Keratinocyte (primary cell): ENCODE measurements at regions not wholly inside any gene's neighbourhood (a gene's known extent, or its start where the extent isn't known, plus 50 kb on each side); places are given as distances from the start of the nearest gene placed in this dataset.
A peak's percentile ranks its signal among the peaks of the same experiment; 100 is the strongest.

Source experiments
- DNase-seq: peaks from one replicate; pipeline ENCODE4 v3.0.0-alpha.2; 2011; ENCODE audit warnings: low read depth, missing footprints, low spot score
- FAIRE-seq: peaks from 2 replicates; lab custom pipeline; 2011; peaks lifted over from hg19 to GRCh38; lab: Jason Lieb, UNC
- H2AFZ ChIP-seq: 2 replicates; pipeline ENCODE4 v1.6.0; 2012; ENCODE audit warnings: low read length, control low read depth, inconsistent platforms; ENCODE audit not compliant: control insufficient read depth
- H3K27ac ChIP-seq: 2 replicates; pipeline ENCODE4 v1.5.1; 2011; ENCODE audit warnings: low read length; ENCODE audit not compliant: control insufficient read depth, insufficient read depth
- H3K27me3 ChIP-seq: 3 replicates; pipeline ENCODE4 v1.6.0; 2011; ENCODE audit warnings: low read length; ENCODE audit not compliant: control insufficient read depth, insufficient read depth; ENCODE audit errors: extremely low read depth
- H3K36me3 ChIP-seq, 2 experiments: 2 replicates in 1 of 2; 3 replicates in 1 of 2; pipeline ENCODE4 v1.5.1; 2011; ENCODE audit warnings: low read length in 2 of 2, mild to moderate bottlenecking in 1 of 2; ENCODE audit not compliant: control insufficient read depth in 2 of 2, insufficient read depth in 2 of 2; ENCODE audit errors: extremely low read depth in 1 of 2
- H3K4me1 ChIP-seq: 3 replicates; pipeline ENCODE4 v1.5.1; 2011; ENCODE audit warnings: low read length; ENCODE audit not compliant: control insufficient read depth, insufficient read depth; ENCODE audit errors: extremely low read depth
- H3K4me2 ChIP-seq: 3 replicates; pipeline ENCODE4 v1.6.0; 2011; ENCODE audit warnings: low read depth, low read length; ENCODE audit not compliant: control insufficient read depth, insufficient read depth; ENCODE audit errors: extremely low read depth
- H3K4me3 ChIP-seq, 3 experiments: fragments of 200-600 bp in 1 of 3; sonication (generic) in 1 of 3; 2 replicates in 2 of 3; 3 replicates in 1 of 3; pipeline ENCODE4 v1.5.1; 2011 to 2016; ENCODE audit warnings: low read length in 3 of 3, mild to moderate bottlenecking in 3 of 3, control low read depth in 2 of 3, inconsistent platforms in 1 of 3, low read depth in 1 of 3, mixed read lengths in 1 of 3, mixed run types in 1 of 3, moderate library complexity in 1 of 3; ENCODE audit not compliant: control insufficient read depth in 2 of 3, insufficient read depth in 2 of 3; ENCODE audit errors: extremely low read depth in 1 of 3
- H3K79me2 ChIP-seq: 2 replicates; pipeline ENCODE4 v1.6.0; 2012; ENCODE audit warnings: low read length; ENCODE audit not compliant: control insufficient read depth, insufficient read depth
- H3K9ac ChIP-seq: 3 replicates; pipeline ENCODE4 v1.6.0; 2011; ENCODE audit warnings: low read length; ENCODE audit not compliant: control insufficient read depth, insufficient read depth; ENCODE audit errors: extremely low read depth
- H3K9me1 ChIP-seq: 3 replicates; pipeline ENCODE4 v1.6.0; 2011; ENCODE audit warnings: low read length; ENCODE audit not compliant: control insufficient read depth, insufficient read depth; ENCODE audit errors: extremely low read depth
- H3K9me3 ChIP-seq: 2 replicates; pipeline ENCODE4 v1.5.1; 2012; ENCODE audit warnings: low read depth, low read length; ENCODE audit not compliant: control insufficient read depth
- H4K20me1 ChIP-seq: 3 replicates; pipeline ENCODE4 v1.6.0; 2011; ENCODE audit warnings: low read length; ENCODE audit not compliant: control insufficient read depth, insufficient read depth; ENCODE audit errors: extremely low read depth
- EZH2 ChIP-seq: IDR thresholded peaks from one replicate; pipeline ENCODE4 v1.6.1; 2012; ENCODE audit warnings: inconsistent platforms, mild to moderate bottlenecking, low read length, moderate library complexity
- dilution Hi-C: fragments of 300-500 bp; cut with MboI; formaldehyde crosslinking; loops from one replicate; pipeline ENCODE4 v1.7.0; 2020; ENCODE audit warnings: low sequenced_read_pairs; ENCODE audit not compliant: extremely low pct_ligation_motif_present
- TF ChIP-seq, protein P1 (sequence below), 3 experiments: IDR thresholded peaks in 1 of 3; conservative IDR thresholded peaks in 1 of 3; optimal IDR thresholded peaks in 1 of 3; 2 replicates in 2 of 3; 3 replicates in 1 of 3; pipeline versions ENCODE3 to v1.5.1; 2011; ENCODE audit warnings: low read length in 3 of 3, mild to moderate bottlenecking in 3 of 3, moderate library complexity in 2 of 3, control low read depth in 1 of 3, inconsistent platforms in 1 of 3; ENCODE audit not compliant: insufficient read depth in 2 of 3; ENCODE audit errors: extremely low read depth in 1 of 3

DNA sequence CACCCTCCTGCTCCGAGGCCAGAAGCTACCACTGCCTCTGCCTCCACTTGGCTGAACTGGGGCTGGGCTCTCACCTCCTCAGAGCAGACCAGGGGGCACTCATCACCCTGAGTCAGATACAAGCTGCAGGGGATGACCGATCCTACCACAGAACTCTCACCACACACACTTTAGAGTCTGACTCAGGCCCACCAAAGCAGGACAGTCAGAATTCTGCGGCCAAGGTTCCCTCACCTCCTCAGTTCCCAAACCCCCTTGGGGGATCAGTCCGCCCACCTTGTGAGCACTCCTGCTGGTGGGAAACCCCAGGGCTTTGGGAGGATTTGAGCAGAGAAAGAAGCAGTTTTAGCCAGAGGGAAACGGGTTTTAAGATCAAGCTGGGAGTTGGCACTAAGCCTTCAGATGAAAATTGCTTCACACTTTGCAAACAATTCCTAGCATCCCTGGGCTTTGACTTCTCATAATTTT, 587.8 kb upstream of the JAG1 start:
- no peak for FAIRE-seq
- dilution Hi-C loops = no loop called here

GRCh38 chr20:11266571-11266970, 592.8 kb upstream of the JAG1 start:
- dilution Hi-C loops = no loop called here
- H3K27me3 ChIP-seq = no peaks in the 10 kb centered on the region
- H3K9ac ChIP-seq = no peak overlapping the region
- H3K4me2 ChIP-seq = no peak overlapping the region
- H4K20me1 ChIP-seq = no peaks in the 10 kb centered on the region
- peaks cover 38% of the 10 kb centered on the region for H3K4me1 ChIP-seq
- TF ChIP-seq, protein P1, sequence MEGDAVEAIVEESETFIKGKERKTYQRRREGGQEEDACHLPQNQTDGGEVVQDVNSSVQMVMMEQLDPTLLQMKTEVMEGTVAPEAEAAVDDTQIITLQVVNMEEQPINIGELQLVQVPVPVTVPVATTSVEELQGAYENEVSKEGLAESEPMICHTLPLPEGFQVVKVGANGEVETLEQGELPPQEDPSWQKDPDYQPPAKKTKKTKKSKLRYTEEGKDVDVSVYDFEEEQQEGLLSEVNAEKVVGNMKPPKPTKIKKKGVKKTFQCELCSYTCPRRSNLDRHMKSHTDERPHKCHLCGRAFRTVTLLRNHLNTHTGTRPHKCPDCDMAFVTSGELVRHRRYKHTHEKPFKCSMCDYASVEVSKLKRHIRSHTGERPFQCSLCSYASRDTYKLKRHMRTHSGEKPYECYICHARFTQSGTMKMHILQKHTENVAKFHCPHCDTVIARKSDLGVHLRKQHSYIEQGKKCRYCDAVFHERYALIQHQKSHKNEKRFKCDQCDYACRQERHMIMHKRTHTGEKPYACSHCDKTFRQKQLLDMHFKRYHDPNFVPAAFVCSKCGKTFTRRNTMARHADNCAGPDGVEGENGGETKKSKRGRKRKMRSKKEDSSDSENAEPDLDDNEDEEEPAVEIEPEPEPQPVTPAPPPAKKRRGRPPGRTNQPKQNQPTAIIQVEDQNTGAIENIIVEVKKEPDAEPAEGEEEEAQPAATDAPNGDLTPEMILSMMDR (optimal IDR thresholded peaks at IDR 0.05 in 1 of 3, IDR thresholded peaks at IDR 0.05 in 1 of 3, conservative IDR thresholded peaks at IDR 0.05 in 1 of 3; ENCODE audit: extremely low read depth in 1 of 3, insufficient read depth in 2 of 3, low read length in 3 of 3) = no peak
- TF ChIP-seq EZH2 = no peak
- H2AFZ ChIP-seq = no peak overlapping the region
- peak overlapping the region; percentile 73 for H3K27ac ChIP-seq
- H3K9me3 ChIP-seq = no peaks in the 10 kb centered on the region
- DNase-seq (no peak), FAIRE-seq (peak; percentile 55)
- H3K4me3 ChIP-seq = no peak overlapping the region
- H3K79me2 ChIP-seq = no peaks in the 10 kb centered on the region
- no peaks in the 10 kb centered on the region for H3K9me1 ChIP-seq
- H3K36me3 ChIP-seq = no peaks in the 10 kb centered on the region

More for the DNA sequence above, 587.8 kb upstream of the JAG1 start:
- Histone ChIP-seq H2AFZ (peak overlapping the region; percentile 40), H3K4me1 (peaks cover 17% of the 10 kb centered on the region), H3K36me3 (no peaks in the 10 kb centered on the region), H4K20me1 (no peaks in the 10 kb centered on the region), H3K4me2 (no peak overlapping the region), H3K27ac (no peak overlapping the region), H3K9ac (no peak overlapping the region), H3K9me1 (no peaks in the 10 kb centered on the region), H3K9me3 (no peaks in the 10 kb centered on the region), H3K4me3 (no peak overlapping the region), H3K79me2 (no peaks in the 10 kb centered on the region), H3K27me3 (no peaks in the 10 kb centered on the region)
- DNase-seq = no peak
- TF ChIP-seq, protein P1 (optimal IDR thresholded peaks at IDR 0.05 in 1 of 3, IDR thresholded peaks at IDR 0.05 in 1 of 3, conservative IDR thresholded peaks at IDR 0.05 in 1 of 3; ENCODE audit: extremely low read depth in 1 of 3, insufficient read depth in 2 of 3, low read length in 3 of 3) = no peak
- TF ChIP-seq EZH2 = no peak
